K562 (cell line): ENCODE measurements at regions not wholly inside any gene's neighbourhood (a gene's known extent, or its start where the extent isn't known, plus 50 kb on each side); places are given as distances from the start of the nearest gene placed in this dataset.

ENCODE experiments used
- ATAC-seq: fragments of 200-7000 bp; cut with Tn5 transposase; 3 replicates; pipeline ENCODE4 v1.9.1; 2020; ENCODE audit warnings: moderate library complexity
- BruUV-seq: library from RNA; stranded (reverse); fragments of 400-500 nt; replicated peaks from 2 replicates; lab custom pipeline; 2021; lab: Mats Ljungman, UMichigan
- CTCF ChIA-PET: fragments of 300-600 bp; formaldehyde crosslinking; extraction: SDS; loops from one replicate; lab custom pipeline; 2021; ENCODE audit warnings: low intra/inter-chr PET ratio; lab: Yijun Ruan, JAX
- POLR2A ChIA-PET: fragments of 300-600, 350-650 bp; sonication (Branson Sonifier 250); formaldehyde crosslinking; extraction: SDS; loops from one replicate; lab custom pipeline; 2021; ENCODE audit warnings: antibody characterized with exemption, inconsistent platforms; lab: Yijun Ruan, JAX
- DNase-seq, 4 experiments: peaks; one replicate each; pipeline versions ENCODE4 v3.0.0 to v3.0.0-alpha.2; 2011 to 2018; ENCODE audit warnings: low spot score in 3 of 4, mixed read lengths in 3 of 4; ENCODE audit errors: extremely low read depth in 1 of 4
- FAIRE-seq: peaks from 2 replicates; lab custom pipeline; 2011; peaks lifted over from hg19 to GRCh38; lab: Jason Lieb, UNC
- H2AFZ ChIP-seq: 2 replicates; pipeline ENCODE4 v1.6.0; 2011; ENCODE audit warnings: low read depth, low read length, control low read depth, inconsistent platforms
- H3K27ac ChIP-seq: fragments of 200-600 bp; 3 replicates; pipeline ENCODE4 v1.8.0; 2011; ENCODE audit warnings: low read depth, mild to moderate bottlenecking, control low read depth, inconsistent platforms, low read length, moderate library complexity, mixed read lengths; ENCODE audit errors: extremely low read depth
- H3K27me3 ChIP-seq, 2 experiments: fragments of 300-600 bp in 1 of 2; 2 replicates in 1 of 2; 3 replicates in 1 of 2; pipeline versions ENCODE4 v1.6.0 to v1.8.0; 2011; ENCODE audit warnings: inconsistent platforms in 2 of 2, low read length in 2 of 2, mild to moderate bottlenecking in 1 of 2, mixed read lengths in 1 of 2, moderate library complexity in 1 of 2; ENCODE audit not compliant: control insufficient read depth in 2 of 2, insufficient read depth in 2 of 2
- H3K36me3 ChIP-seq: fragments of 300-600 bp; 3 replicates; pipeline ENCODE4 v1.8.0; 2011; ENCODE audit warnings: mild to moderate bottlenecking, low read length, inconsistent platforms; ENCODE audit not compliant: control insufficient read depth, insufficient read depth
- H3K4me1 ChIP-seq, 2 experiments: fragments of 200-600 bp in 1 of 2; replicated peaks in 1 of 2; 2 replicates in 1 of 2; 3 replicates in 1 of 2; pipeline versions ENCODE4 v1.5.1 to v1.8.0; 2011; ENCODE audit warnings: inconsistent platforms in 2 of 2, low read length in 2 of 2, mild to moderate bottlenecking in 1 of 2, mixed read lengths in 1 of 2, moderate library complexity in 1 of 2; ENCODE audit not compliant: control insufficient read depth in 2 of 2, insufficient read depth in 2 of 2
- H3K4me2 ChIP-seq: 2 replicates; pipeline ENCODE4 v1.6.1; 2011; ENCODE audit warnings: low read length, control low read depth, inconsistent platforms, mixed read lengths; ENCODE audit not compliant: insufficient read depth
- H3K4me3 ChIP-seq: fragments of 200-600 bp; sonication (generic), shearing (Covaris generic); 2 replicates; pipeline ENCODE4 v1.5.1; 2016; ENCODE audit warnings: control low read depth, inconsistent platforms
- H3K79me2 ChIP-seq: fragments of 200-600 bp; 3 replicates; pipeline ENCODE4 v1.8.0; 2011; ENCODE audit warnings: low read length, inconsistent platforms; ENCODE audit not compliant: control insufficient read depth, insufficient read depth
- H3K9ac ChIP-seq, 2 experiments: 2 replicates each; pipeline versions ENCODE4 v1.6.0 to v1.6.1; 2011; ENCODE audit warnings: low read depth in 2 of 2, low read length in 2 of 2, control low read depth in 1 of 2, inconsistent platforms in 1 of 2, mild to moderate bottlenecking in 1 of 2, mixed read lengths in 1 of 2; ENCODE audit not compliant: insufficient read depth in 1 of 2
- H3K9me1 ChIP-seq: one replicate; pipeline ENCODE4 v1.6.0; 2011; ENCODE audit warnings: inconsistent platforms, mild to moderate bottlenecking, low read length, moderate library complexity; ENCODE audit not compliant: control insufficient read depth, insufficient read depth
- H3K9me3 ChIP-seq: replicated peaks from 2 replicates; pipeline ENCODE4 v1.5.1; 2011; ENCODE audit warnings: low read depth, low read length, inconsistent platforms; ENCODE audit not compliant: control insufficient read depth, insufficient read depth
- H4K20me1 ChIP-seq: replicated peaks from 2 replicates; pipeline ENCODE4 v1.6.1; 2011; ENCODE audit warnings: low read length, inconsistent platforms, mixed read lengths; ENCODE audit not compliant: control insufficient read depth, insufficient read depth
- KAT2B ChIP-seq: IDR thresholded peaks from one replicate; pipeline ENCODE4 v1.6.1; 2012; ENCODE audit warnings: low read depth, mild to moderate bottlenecking, control low read depth, inconsistent platforms, low read length, moderate library complexity
- MYNN ChIP-seq, 2 experiments: sonication (generic); formaldehyde crosslinking in 1 of 2; IDR thresholded peaks; 2 replicates each; pipeline versions ENCODE4 v1.5.0 to v1.6.1; 2016 to 2020; ENCODE audit warnings: antibody characterized with exemption in 1 of 2, missing genetic modification reagents in 1 of 2
- NCOR1 ChIP-seq: fragments of 450-650 bp; IDR thresholded peaks from 2 replicates; pipeline ENCODE4 v1.6.1; 2016; ENCODE audit warnings: mild to moderate bottlenecking, moderate library complexity
- TAF9B ChIP-seq: fragments of 450-650 bp; IDR thresholded peaks from 2 replicates; pipeline ENCODE4 v1.6.1; 2018; ENCODE audit warnings: mild to moderate bottlenecking; ENCODE audit not compliant: partially characterized antibody
- ZNF140 ChIP-seq: fragments of 250-450 bp; sonication (Bioruptor Pico); IDR thresholded peaks from 2 replicates; pipeline ENCODE4 v1.8.0; 2021; ENCODE audit warnings: moderate library complexity, mild to moderate bottlenecking, inconsistent platforms
- WGBS: fragments of 100-300 bp; shearing (Covaris generic); methylation state at CpG from one replicate; pipeline ENCODE4 v1.1.6; 2016; ENCODE audit warnings: low coverage, mixed read lengths; ENCODE audit not compliant: insufficient coverage; ENCODE audit errors: missing lambda C conversion rate; 5-methylcytosine and 5-hydroxymethylcytosine counted together
- in situ Hi-C: fragments of 300-500 bp; cut with MboI; formaldehyde crosslinking; loops from 4 replicates; pipeline ENCODE4 v1.15.0; 2018; ENCODE audit warnings: inconsistent platforms, mixed read lengths
- intact Hi-C: fragments of 100-400 bp; cut with micrococcal nuclease; formaldehyde crosslinking; loops from 2 replicates; pipeline ENCODE4 v1.14.2; 2022
- TF ChIP-seq, protein P1 (sequence below): sonication (generic); formaldehyde crosslinking; IDR thresholded peaks from 2 replicates; pipeline ENCODE4 v1.8.1; 2023; ENCODE audit warnings: missing genetic modification reagents, mild to moderate bottlenecking, borderline replicate concordance
- TF ChIP-seq, protein P2 (sequence below): fragments of 250-450 bp; sonication (Bioruptor Pico); IDR thresholded peaks from 2 replicates; pipeline ENCODE4 v1.8.0; 2022; ENCODE audit warnings: inconsistent platforms, mild to moderate bottlenecking, moderate library complexity, borderline replicate concordance
- TF ChIP-seq, protein P3 (sequence below), 2 experiments: fragments of 450-650 bp in 1 of 2; IDR thresholded peaks; 2 replicates each; pipeline ENCODE4 v1.6.1; 2011 to 2017; ENCODE audit warnings: low read depth in 2 of 2, antibody characterized with exemption in 1 of 2, borderline replicate concordance in 1 of 2, low read length in 1 of 2, mild to moderate bottlenecking in 1 of 2, mixed read lengths in 1 of 2; ENCODE audit not compliant: control insufficient read depth in 1 of 2
- TF ChIP-seq, protein P4 (sequence below): fragments of 450-650 bp; formaldehyde crosslinking; IDR thresholded peaks from 2 replicates; pipeline ENCODE4 v1.4.0; 2022; ENCODE audit warnings: missing genetic modification characterization

- TF ChIP-seq, protein P1, sequence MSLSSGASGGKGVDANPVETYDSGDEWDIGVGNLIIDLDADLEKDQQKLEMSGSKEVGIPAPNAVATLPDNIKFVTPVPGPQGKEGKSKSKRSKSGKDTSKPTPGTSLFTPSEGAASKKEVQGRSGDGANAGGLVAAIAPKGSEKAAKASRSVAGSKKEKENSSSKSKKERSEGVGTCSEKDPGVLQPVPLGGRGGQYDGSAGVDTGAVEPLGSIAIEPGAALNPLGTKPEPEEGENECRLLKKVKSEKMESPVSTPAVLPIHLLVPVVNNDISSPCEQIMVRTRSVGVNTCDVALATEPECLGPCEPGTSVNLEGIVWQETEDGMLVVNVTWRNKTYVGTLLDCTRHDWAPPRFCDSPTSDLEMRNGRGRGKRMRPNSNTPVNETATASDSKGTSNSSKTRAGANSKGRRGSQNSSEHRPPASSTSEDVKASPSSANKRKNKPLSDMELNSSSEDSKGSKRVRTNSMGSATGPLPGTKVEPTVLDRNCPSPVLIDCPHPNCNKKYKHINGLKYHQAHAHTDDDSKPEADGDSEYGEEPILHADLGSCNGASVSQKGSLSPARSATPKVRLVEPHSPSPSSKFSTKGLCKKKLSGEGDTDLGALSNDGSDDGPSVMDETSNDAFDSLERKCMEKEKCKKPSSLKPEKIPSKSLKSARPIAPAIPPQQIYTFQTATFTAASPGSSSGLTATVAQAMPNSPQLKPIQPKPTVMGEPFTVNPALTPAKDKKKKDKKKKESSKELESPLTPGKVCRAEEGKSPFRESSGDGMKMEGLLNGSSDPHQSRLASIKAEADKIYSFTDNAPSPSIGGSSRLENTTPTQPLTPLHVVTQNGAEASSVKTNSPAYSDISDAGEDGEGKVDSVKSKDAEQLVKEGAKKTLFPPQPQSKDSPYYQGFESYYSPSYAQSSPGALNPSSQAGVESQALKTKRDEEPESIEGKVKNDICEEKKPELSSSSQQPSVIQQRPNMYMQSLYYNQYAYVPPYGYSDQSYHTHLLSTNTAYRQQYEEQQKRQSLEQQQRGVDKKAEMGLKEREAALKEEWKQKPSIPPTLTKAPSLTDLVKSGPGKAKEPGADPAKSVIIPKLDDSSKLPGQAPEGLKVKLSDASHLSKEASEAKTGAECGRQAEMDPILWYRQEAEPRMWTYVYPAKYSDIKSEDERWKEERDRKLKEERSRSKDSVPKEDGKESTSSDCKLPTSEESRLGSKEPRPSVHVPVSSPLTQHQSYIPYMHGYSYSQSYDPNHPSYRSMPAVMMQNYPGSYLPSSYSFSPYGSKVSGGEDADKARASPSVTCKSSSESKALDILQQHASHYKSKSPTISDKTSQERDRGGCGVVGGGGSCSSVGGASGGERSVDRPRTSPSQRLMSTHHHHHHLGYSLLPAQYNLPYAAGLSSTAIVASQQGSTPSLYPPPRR, result no peak
- no peak for TF ChIP-seq ZNF140 (CRISPR knock-in tag)
- TF ChIP-seq, protein P2, sequence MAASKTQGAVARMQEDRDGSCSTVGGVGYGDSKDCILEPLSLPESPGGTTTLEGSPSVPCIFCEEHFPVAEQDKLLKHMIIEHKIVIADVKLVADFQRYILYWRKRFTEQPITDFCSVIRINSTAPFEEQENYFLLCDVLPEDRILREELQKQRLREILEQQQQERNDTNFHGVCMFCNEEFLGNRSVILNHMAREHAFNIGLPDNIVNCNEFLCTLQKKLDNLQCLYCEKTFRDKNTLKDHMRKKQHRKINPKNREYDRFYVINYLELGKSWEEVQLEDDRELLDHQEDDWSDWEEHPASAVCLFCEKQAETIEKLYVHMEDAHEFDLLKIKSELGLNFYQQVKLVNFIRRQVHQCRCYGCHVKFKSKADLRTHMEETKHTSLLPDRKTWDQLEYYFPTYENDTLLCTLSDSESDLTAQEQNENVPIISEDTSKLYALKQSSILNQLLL (CRISPR knock-in tag), result no peak
Observed at GRCh38 chr14:66369157-66369697, 116.9 kb upstream of the CCDC196 start (continued).

DNA sequence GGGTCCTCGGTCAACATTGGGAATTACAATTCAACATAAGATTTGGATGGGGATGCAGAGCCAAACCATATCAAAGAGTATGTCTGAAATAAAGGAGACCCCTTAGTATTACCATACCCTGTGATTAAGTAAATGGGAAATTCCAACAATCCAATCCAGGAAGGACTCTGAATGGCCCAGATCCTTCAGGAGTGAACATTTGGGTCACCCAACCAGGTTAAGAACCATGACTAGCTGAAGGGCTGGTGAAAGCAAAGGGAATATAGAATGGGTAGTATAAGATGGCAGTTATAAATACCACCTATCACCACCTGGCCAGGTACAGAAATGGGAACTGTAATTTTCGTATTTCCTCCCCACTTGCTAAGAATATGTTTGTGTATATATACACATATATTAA is 114.4 kb upstream of the CCDC196 start:
- Histone ChIP-seq H3K9me1 (no peaks in the 10 kb centered on the region), H2AFZ (no peak overlapping the region), H3K27ac (no peak overlapping the region), H4K20me1 (no peaks in the 10 kb centered on the region), H3K36me3 (no peaks in the 10 kb centered on the region), H3K4me3 (no peak overlapping the region), H3K27me3 (no peaks in the 10 kb centered on the region), H3K4me2 (no peak overlapping the region), H3K4me1 (no peaks in the 10 kb centered on the region), H3K79me2 (no peaks in the 10 kb centered on the region), H3K9me3 (no peaks in the 10 kb centered on the region), H3K9ac (no peak overlapping the region)
- no peak for ATAC-seq
- CTCF ChIA-PET, result no interaction called here
- intact Hi-C loops, result no loop called here
- POLR2A ChIA-PET, result no interaction called here
- 0% methylated on average over 1 of the region's 2 CpGs for WGBS
- BruUV-seq, result no TSS peak
- no peak for FAIRE-seq
- DNase-seq, result no peak
- in situ Hi-C loops, result loop anchor here (25.0 kb wide), 1 partner anchor 741 kb away; no protein-coding TSS in a partner anchor
- TF ChIP-seq TAF9B (no peak), NCOR1 (no peak), MYNN (IDR thresholded peaks at IDR 0.05) (no peak), MYNN (CRISPR knock-in tag; IDR thresholded peaks at IDR 0.05) (no peak), KAT2B (no peak)
- TF ChIP-seq, protein P3, sequence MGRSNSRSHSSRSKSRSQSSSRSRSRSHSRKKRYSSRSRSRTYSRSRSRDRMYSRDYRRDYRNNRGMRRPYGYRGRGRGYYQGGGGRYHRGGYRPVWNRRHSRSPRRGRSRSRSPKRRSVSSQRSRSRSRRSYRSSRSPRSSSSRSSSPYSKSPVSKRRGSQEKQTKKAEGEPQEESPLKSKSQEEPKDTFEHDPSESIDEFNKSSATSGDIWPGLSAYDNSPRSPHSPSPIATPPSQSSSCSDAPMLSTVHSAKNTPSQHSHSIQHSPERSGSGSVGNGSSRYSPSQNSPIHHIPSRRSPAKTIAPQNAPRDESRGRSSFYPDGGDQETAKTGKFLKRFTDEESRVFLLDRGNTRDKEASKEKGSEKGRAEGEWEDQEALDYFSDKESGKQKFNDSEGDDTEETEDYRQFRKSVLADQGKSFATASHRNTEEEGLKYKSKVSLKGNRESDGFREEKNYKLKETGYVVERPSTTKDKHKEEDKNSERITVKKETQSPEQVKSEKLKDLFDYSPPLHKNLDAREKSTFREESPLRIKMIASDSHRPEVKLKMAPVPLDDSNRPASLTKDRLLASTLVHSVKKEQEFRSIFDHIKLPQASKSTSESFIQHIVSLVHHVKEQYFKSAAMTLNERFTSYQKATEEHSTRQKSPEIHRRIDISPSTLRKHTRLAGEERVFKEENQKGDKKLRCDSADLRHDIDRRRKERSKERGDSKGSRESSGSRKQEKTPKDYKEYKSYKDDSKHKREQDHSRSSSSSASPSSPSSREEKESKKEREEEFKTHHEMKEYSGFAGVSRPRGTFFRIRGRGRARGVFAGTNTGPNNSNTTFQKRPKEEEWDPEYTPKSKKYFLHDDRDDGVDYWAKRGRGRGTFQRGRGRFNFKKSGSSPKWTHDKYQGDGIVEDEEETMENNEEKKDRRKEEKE (IDR thresholded peaks at IDR 0.05; ENCODE audit: borderline replicate concordance in 1 of 2, control insufficient read depth in 1 of 2, low read depth in 2 of 2, low read length in 1 of 2), result no peak
- TF ChIP-seq, protein P4, sequence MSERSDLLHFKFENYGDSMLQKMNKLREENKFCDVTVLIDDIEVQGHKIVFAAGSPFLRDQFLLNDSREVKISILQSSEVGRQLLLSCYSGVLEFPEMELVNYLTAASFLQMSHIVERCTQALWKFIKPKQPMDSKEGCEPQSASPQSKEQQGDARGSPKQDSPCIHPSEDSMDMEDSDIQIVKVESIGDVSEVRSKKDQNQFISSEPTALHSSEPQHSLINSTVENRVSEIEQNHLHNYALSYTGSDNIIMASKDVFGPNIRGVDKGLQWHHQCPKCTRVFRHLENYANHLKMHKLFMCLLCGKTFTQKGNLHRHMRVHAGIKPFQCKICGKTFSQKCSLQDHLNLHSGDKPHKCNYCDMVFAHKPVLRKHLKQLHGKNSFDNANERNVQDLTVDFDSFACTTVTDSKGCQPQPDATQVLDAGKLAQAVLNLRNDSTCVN (CRISPR knock-in tag), result no peak
